Neural progenitor cell (in vitro differentiated cells): ENCODE measurements at regions not wholly inside any gene's neighbourhood (a gene's known extent, or its start where the extent isn't known, plus 50 kb on each side); places are given as distances from the start of the nearest gene placed in this dataset.

Experiments used
- DNase-seq: peaks from one replicate; pipeline ENCODE4 v3.0.0-alpha.2; 2016; ENCODE audit warnings: low spot score
- H2AFZ ChIP-seq: fragments of 200-600 bp; sonication (generic); replicated peaks from 2 replicates; pipeline ENCODE4 v1.6.1; 2016; ENCODE audit warnings: antibody characterized with exemption
- H3F3A ChIP-seq: fragments of 200-600 bp; sonication (generic); 2 replicates; pipeline ENCODE4 v1.6.1; 2016; ENCODE audit warnings: antibody characterized with exemption, low read depth
- H3K27ac ChIP-seq: fragments of 200-600 bp; sonication (generic); 2 replicates; pipeline ENCODE4 v1.5.1; 2016; ENCODE audit warnings: mild to moderate bottlenecking
- H3K27me3 ChIP-seq: fragments of 200-600 bp; sonication (generic); 2 replicates; pipeline ENCODE4 v1.6.1; 2016; ENCODE audit warnings: mild to moderate bottlenecking, moderate library complexity
- H3K36me3 ChIP-seq: fragments of 200-600 bp; sonication (generic); 2 replicates; pipeline ENCODE4 v1.5.1; 2016
- H3K4me1 ChIP-seq: fragments of 200-600 bp; sonication (generic); 2 replicates; pipeline ENCODE4 v1.6.1; 2016; ENCODE audit warnings: mixed run types
- H3K4me2 ChIP-seq: fragments of 200-600 bp; sonication (generic); 2 replicates; pipeline ENCODE4 v1.6.1; 2016
- H3K4me3 ChIP-seq: fragments of 200-600 bp; sonication (generic); 2 replicates; pipeline ENCODE4 v1.5.1; 2016
- H3K79me2 ChIP-seq: fragments of 200-600 bp; sonication (generic); 2 replicates; pipeline ENCODE4 v1.6.1; 2016; ENCODE audit warnings: low read depth
- H3K9ac ChIP-seq: fragments of 200-600 bp; sonication (generic); 2 replicates; pipeline ENCODE4 v1.6.1; 2016
- H3K9me3 ChIP-seq: fragments of 200-600 bp; sonication (generic); 2 replicates; pipeline ENCODE4 v1.5.1; 2016; ENCODE audit warnings: low read depth
- H4K20me1 ChIP-seq: fragments of 200-600 bp; sonication (generic); 2 replicates; pipeline ENCODE4 v1.6.1; 2016; ENCODE audit warnings: low read depth
- H3K27ac Mint-ChIP-seq: 3 replicates; pipeline ENCODE4 v1.8.0; 2021; ENCODE audit warnings: mixed read lengths
- H3K27me3 Mint-ChIP-seq: 2 replicates; pipeline ENCODE4 v1.8.0; 2022; ENCODE audit warnings: low read depth, mild to moderate bottlenecking, inconsistent platforms, moderate library complexity, mixed read lengths; ENCODE audit not compliant: insufficient read depth
- H3K36me3 Mint-ChIP-seq: 3 replicates; pipeline ENCODE4 v1.8.0; 2021; ENCODE audit warnings: mixed read lengths
- H3K4me1 Mint-ChIP-seq: 3 replicates; pipeline ENCODE4 v1.8.0; 2021; ENCODE audit warnings: mixed read lengths
- H3K4me3 Mint-ChIP-seq: 3 replicates; pipeline ENCODE4 v1.8.0; 2021; ENCODE audit warnings: mild to moderate bottlenecking, moderate library complexity, mixed read lengths
- H3K9me3 Mint-ChIP-seq: 3 replicates; pipeline ENCODE4 v1.8.0; 2020; ENCODE audit warnings: mixed read lengths
- CTCF ChIP-seq: fragments of 200-600 bp; sonication (generic); IDR thresholded peaks from 2 replicates; pipeline ENCODE4 v1.5.1; 2017; ENCODE audit warnings: antibody characterized with exemption, mild to moderate bottlenecking
- EZH2 ChIP-seq: fragments of 200-600 bp; sonication (generic); IDR thresholded peaks from 2 replicates; pipeline ENCODE4 v1.6.1; 2017; ENCODE audit warnings: antibody characterized with exemption, mild to moderate bottlenecking, moderate library complexity
- EZH2phosphoT487 ChIP-seq: fragments of 200-600 bp; sonication (generic); IDR thresholded peaks from 2 replicates; pipeline ENCODE4 v1.6.1; 2017; ENCODE audit warnings: antibody characterized with exemption

- no peak overlapping the region for H3K27ac ChIP-seq
- no peaks in the 10 kb centered on the region for H4K20me1 ChIP-seq
- no peaks in the 10 kb centered on the region for H3K36me3 ChIP-seq
- no peaks in the 10 kb centered on the region for H3K27me3 ChIP-seq
- H3K9me3 ChIP-seq = no peaks in the 10 kb centered on the region
- no peak overlapping the region for H3K4me3 ChIP-seq
- H3K4me1 Mint-ChIP-seq = peaks cover 34% of the 10 kb centered on the region
- H3K27ac Mint-ChIP-seq = no peak overlapping the region
- H3K36me3 Mint-ChIP-seq = no peaks in the 10 kb centered on the region
- H3K4me3 Mint-ChIP-seq = no peak overlapping the region
- TF ChIP-seq EZH2phosphoT487 (no peak), CTCF (no peak), EZH2 (no peak)
- no peak for DNase-seq
- peaks cover 7% of the 10 kb centered on the region for H3K4me1 ChIP-seq
- H3K27me3 Mint-ChIP-seq = peaks cover 17% of the 10 kb centered on the region
- no peaks in the 10 kb centered on the region for H3F3A ChIP-seq
- no peak overlapping the region for H3K4me2 ChIP-seq
- no peaks in the 10 kb centered on the region for H3K79me2 ChIP-seq
- no peak overlapping the region for H3K9ac ChIP-seq
- no peak overlapping the region for H2AFZ ChIP-seq
- no peaks in the 10 kb centered on the region for H3K9me3 Mint-ChIP-seq
These were observed 162.7 kb downstream of the MACROH2A1 start for GRCh38 chr5:135236228-135236907.

- no peak for TF ChIP-seq EZH2
- no peak for TF ChIP-seq CTCF
- TF ChIP-seq EZH2phosphoT487 = no peak
- Mint-ChIP-seq H3K9me3 (no peaks in the 10 kb centered on the region), H3K4me3 (no peak overlapping the region), H3K36me3 (no peaks in the 10 kb centered on the region), H3K4me1 (peaks cover 40% of the 10 kb centered on the region), H3K27me3 (peaks cover 17% of the 10 kb centered on the region), H3K27ac (no peak overlapping the region)
- Histone ChIP-seq H3K4me1 (peaks cover 7% of the 10 kb centered on the region), H3K27ac (no peak overlapping the region), H3K9ac (no peak overlapping the region), H3K27me3 (no peaks in the 10 kb centered on the region), H3K79me2 (no peaks in the 10 kb centered on the region), H3K36me3 (no peaks in the 10 kb centered on the region), H3K4me3 (no peak overlapping the region), H3K4me2 (no peak overlapping the region), H3K9me3 (no peaks in the 10 kb centered on the region), H2AFZ (no peak overlapping the region), H3F3A (no peaks in the 10 kb centered on the region), H4K20me1 (no peaks in the 10 kb centered on the region)
- no peak for DNase-seq
These were observed 163.3 kb downstream of the MACROH2A1 start for GRCh38 chr5:135235551-135236227.

- Mint-ChIP-seq H3K4me3 (no peak overlapping the region), H3K4me1 (peaks cover 38% of the 10 kb centered on the region), H3K36me3 (peaks cover under 1% of the 10 kb centered on the region), H3K27ac (peak overlapping the region; percentile 3), H3K9me3 (peaks cover under 1% of the 10 kb centered on the region), H3K27me3 (peaks cover 16% of the 10 kb centered on the region)
- H3K27me3 ChIP-seq = no peaks in the 10 kb centered on the region
- no peak overlapping the region for H2AFZ ChIP-seq
- no peak overlapping the region for H3K4me2 ChIP-seq
- no peak overlapping the region for H3K9ac ChIP-seq
- H3K79me2 ChIP-seq = no peaks in the 10 kb centered on the region
- H3K4me1 ChIP-seq = peaks cover 7% of the 10 kb centered on the region
- no peak for DNase-seq
- no peaks in the 10 kb centered on the region for H3K9me3 ChIP-seq
- no peak overlapping the region for H3K27ac ChIP-seq
- no peak overlapping the region for H3K4me3 ChIP-seq
- TF ChIP-seq EZH2 (no peak), EZH2phosphoT487 (no peak), CTCF (no peak)
- no peaks in the 10 kb centered on the region for H3K36me3 ChIP-seq
- no peaks in the 10 kb centered on the region for H3F3A ChIP-seq
- H4K20me1 ChIP-seq = no peaks in the 10 kb centered on the region
These were observed 164.2 kb downstream of the MACROH2A1 start for GRCh38 chr5:135234666-135235401.
